Epithelial cell of esophagus (primary cell): ENCODE measurements at regions not wholly inside any gene's neighbourhood (a gene's known extent, or its start where the extent isn't known, plus 50 kb on each side); places are given as distances from the start of the nearest gene placed in this dataset.
"Not testable (repeated sequence)": the region's sequence is repeated elsewhere in the genome, so short reads cannot be mapped to it uniquely, and the experiment has no call there.

Source experiments
- DNase-seq: peaks from one replicate; pipeline ENCODE4 v3.0.0; 2010; ENCODE audit warnings: low read depth
- H3K4me3 ChIP-seq: 2 replicates; pipeline ENCODE4 v1.5.1; 2011; ENCODE audit warnings: mild to moderate bottlenecking, low read length, control low read depth
- CTCF ChIP-seq: IDR thresholded peaks from 2 replicates; pipeline ENCODE4 v1.5.1; 2011; ENCODE audit warnings: low read depth, mild to moderate bottlenecking, low read length, control low read depth, inconsistent platforms; ENCODE audit not compliant: insufficient read depth; ENCODE audit errors: missing control alignments

GRCh38 chr5:158202801-158203200, 343.9 kb upstream of the CLINT1 start:
- no peak for DNase-seq
- no peak for TF ChIP-seq CTCF
- H3K4me3 ChIP-seq: no peak overlapping the region

- no peak for TF ChIP-seq CTCF
- no peak for DNase-seq
- no peak overlapping the region for H3K4me3 ChIP-seq
Observed at GRCh38 chr5:158200619-158201018, 341.7 kb upstream of the CLINT1 start.

- DNase-seq: no peak
- H3K4me3 ChIP-seq: no peak overlapping the region
- no peak for TF ChIP-seq CTCF
Observed at GRCh38 chr5:158198636-158199035, 339.7 kb upstream of the CLINT1 start.

DNA sequence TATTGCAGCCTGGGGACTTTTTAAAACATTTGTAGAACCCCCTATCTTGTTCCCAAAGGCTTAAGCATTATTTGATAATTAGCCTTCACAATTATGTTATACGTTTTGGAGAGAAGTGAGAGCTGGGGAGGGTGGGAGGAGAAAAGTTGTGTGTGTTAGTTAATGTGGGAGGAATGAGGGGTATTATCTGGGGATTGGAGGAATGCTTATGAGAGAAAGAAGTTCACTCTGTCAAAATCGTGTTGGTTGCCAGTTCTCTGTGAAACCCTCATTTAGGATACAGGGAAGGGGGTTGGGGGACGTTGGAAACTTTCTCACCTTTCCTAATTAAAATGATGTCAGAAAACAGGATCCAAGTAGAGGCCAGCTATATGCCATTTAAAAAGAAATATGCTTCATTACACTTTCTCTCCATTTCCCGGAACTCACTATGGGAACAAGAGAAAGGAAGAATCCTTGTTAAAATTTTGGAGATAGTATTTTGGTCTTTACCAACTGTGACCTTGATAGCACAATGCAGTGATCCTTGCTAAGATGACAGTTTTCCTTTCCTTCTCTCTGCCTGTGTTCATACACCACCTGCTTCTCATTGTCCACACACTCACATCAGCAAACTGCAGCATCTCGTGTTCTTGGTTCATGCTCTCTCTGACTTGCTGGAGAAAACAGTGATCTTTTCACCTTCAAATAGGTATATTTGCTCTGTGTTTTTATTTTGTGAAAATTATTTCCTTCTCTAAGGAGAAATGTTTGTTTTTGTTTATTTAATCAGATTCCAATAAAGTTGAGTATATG, 336.7 kb upstream of the CLINT1 start:
- no peak overlapping the region for H3K4me3 ChIP-seq
- no peak for DNase-seq
- no peak for TF ChIP-seq CTCF

- no peak for DNase-seq
- no peak overlapping the region for H3K4me3 ChIP-seq
- no peak for TF ChIP-seq CTCF
Observed at GRCh38 chr5:158194561-158194976, 335.6 kb upstream of the CLINT1 start.

DNA sequence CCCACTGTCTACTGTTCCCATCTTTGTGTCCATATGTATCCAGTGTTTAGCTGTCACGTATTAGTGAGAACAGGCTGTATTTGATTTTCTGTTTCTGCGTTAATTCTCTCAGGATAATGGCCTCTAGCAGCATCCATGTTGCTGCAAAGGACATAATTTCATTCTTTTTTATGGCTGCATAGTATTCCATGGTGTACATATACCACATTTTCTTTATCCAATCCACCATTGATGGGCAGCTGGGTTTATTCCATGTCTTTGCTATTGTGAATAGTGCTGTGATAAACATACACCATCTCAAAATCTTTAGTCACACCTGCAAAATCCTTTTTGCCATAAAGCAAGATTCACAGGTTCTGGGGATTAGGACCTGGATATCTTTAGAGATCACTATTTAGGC, 334.4 kb upstream of the CLINT1 start:
- H3K4me3 ChIP-seq, DNase-seq: not testable (repeated sequence)

DNA sequence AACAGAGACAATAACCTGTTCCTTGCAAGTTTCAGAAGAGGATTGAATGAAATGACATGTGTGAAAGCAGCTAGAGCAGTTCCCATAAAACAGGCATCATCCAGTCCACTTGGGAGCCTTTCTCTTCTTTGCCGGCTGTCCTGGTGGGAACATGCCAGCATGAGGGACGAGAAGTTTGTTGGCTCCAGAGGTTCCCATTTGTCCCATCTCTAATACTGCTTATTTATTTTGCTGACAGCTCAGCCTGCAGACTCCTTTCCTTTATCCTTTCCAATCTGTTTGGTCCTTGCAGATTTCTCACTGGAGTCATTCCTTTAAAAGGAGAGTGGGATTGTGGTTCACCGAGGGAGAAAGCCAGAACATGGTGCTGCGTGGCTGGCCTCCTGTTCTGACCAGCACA, 321.5 kb upstream of the CLINT1 start:
- TF ChIP-seq CTCF: no peak
- no peak for DNase-seq
- H3K4me3 ChIP-seq: no peak overlapping the region
